ENCODE measurements at regions not wholly inside any gene's neighbourhood (a gene's known extent, or its start where the extent isn't known, plus 50 kb on each side); places are given as distances from the start of the nearest gene placed in this dataset.

DNA sequence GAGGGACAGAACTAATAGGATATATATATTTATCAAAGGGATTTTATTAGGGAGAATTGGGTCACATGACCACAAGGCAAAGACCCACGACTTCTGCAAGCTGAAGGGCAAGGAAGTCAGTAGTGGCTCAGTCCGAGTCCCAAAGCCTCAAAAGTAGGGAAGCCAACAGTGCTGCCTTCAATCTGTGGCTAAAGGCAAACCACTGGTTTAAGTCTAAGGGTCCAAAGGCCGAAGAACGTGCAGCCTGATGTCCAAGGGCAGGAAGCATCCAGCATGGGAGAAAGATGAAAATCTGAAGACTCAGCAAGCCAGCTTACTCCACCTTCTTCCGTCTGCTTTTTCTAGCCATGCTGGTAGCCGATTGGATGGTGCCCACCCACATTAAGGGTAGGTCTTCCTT lies 157.9 kb upstream of the CRY1 start:
- H3K27me3 ChIP-seq (ENCODE audit: control insufficient read depth, insufficient read depth, low read length): peaks cover 2% of the 10 kb centered on the region
- H4K20me1 ChIP-seq (ENCODE audit: control insufficient read depth, extremely low read depth, insufficient read depth, low read length): no peaks in the 10 kb centered on the region
- H3K4me2 ChIP-seq (ENCODE audit: extremely low read depth, insufficient read depth, low read length): no peak overlapping the region
- TF ChIP-seq, protein P1, sequence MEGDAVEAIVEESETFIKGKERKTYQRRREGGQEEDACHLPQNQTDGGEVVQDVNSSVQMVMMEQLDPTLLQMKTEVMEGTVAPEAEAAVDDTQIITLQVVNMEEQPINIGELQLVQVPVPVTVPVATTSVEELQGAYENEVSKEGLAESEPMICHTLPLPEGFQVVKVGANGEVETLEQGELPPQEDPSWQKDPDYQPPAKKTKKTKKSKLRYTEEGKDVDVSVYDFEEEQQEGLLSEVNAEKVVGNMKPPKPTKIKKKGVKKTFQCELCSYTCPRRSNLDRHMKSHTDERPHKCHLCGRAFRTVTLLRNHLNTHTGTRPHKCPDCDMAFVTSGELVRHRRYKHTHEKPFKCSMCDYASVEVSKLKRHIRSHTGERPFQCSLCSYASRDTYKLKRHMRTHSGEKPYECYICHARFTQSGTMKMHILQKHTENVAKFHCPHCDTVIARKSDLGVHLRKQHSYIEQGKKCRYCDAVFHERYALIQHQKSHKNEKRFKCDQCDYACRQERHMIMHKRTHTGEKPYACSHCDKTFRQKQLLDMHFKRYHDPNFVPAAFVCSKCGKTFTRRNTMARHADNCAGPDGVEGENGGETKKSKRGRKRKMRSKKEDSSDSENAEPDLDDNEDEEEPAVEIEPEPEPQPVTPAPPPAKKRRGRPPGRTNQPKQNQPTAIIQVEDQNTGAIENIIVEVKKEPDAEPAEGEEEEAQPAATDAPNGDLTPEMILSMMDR (conservative IDR thresholded peaks at IDR 0.05 in 1 of 2, IDR thresholded peaks at IDR 0.05 in 1 of 2; ENCODE audit: low read depth in 1 of 2, low read length in 2 of 2): no peak
- no peak for TF ChIP-seq EZH2 (IDR thresholded peaks at IDR 0.05; ENCODE audit: low read length, missing control alignments)
- no peak overlapping the region for H3K27ac ChIP-seq (ENCODE audit: insufficient read depth, low read length)
- DNase-seq (ENCODE audit: low read depth in 2 of 2): no peak
- no peak overlapping the region for H2AFZ ChIP-seq (ENCODE audit: low read length)
- H3K9ac ChIP-seq (ENCODE audit: insufficient read depth, low read length): no peak overlapping the region
- no peak overlapping the region for H3K4me3 ChIP-seq (replicated peaks in 1 of 4; ENCODE audit: control extremely low read depth in 1 of 4, insufficient read depth in 1 of 4, low read depth in 3 of 4, low read length in 4 of 4)
- H3K79me2 ChIP-seq (ENCODE audit: control insufficient read depth, insufficient read depth, low read length): no peaks in the 10 kb centered on the region
- H3K9me3 ChIP-seq (ENCODE audit: control insufficient read depth, insufficient read depth, low read depth, low read length): no peaks in the 10 kb centered on the region
- no peaks in the 10 kb centered on the region for H3K36me3 ChIP-seq (ENCODE audit: control insufficient read depth, insufficient read depth, low read length)
- H3K4me1 ChIP-seq (ENCODE audit: control insufficient read depth, extremely low read depth, insufficient read depth, low read length): no peaks in the 10 kb centered on the region

DNA sequence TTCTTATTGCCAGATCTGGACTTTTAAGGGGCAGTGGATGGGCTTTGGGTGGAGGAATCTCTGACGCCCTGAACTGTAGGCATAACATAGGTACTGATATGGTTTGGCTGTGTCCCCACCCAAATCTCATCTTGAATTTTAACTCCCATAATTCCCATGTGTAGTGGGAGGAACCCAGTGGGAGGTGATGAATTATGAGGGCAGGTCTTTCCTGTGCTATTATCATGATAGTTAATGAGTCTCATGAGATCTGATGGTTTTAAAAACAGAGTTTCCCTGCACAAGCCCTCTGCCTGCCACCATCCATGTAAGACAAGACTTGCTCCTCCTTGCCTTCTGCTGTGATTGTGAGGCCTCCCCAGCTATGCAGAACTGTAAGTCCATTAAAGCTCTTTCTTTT lies 160.0 kb upstream of the CRY1 start:
- Histone ChIP-seq H2AFZ (ENCODE audit: low read length) (no peak overlapping the region), H4K20me1 (ENCODE audit: control insufficient read depth, extremely low read depth, insufficient read depth, low read length) (no peaks in the 10 kb centered on the region), H3K9ac (ENCODE audit: insufficient read depth, low read length) (no peak overlapping the region), H3K27ac (ENCODE audit: insufficient read depth, low read length) (no peak overlapping the region), H3K79me2 (ENCODE audit: control insufficient read depth, insufficient read depth, low read length) (no peaks in the 10 kb centered on the region), H3K4me1 (ENCODE audit: control insufficient read depth, extremely low read depth, insufficient read depth, low read length) (no peaks in the 10 kb centered on the region), H3K27me3 (ENCODE audit: control insufficient read depth, insufficient read depth, low read length) (peaks cover 5% of the 10 kb centered on the region), H3K9me3 (ENCODE audit: control insufficient read depth, insufficient read depth, low read depth, low read length) (no peaks in the 10 kb centered on the region), H3K4me3 (replicated peaks in 1 of 4; ENCODE audit: control extremely low read depth in 1 of 4, insufficient read depth in 1 of 4, low read depth in 3 of 4, low read length in 4 of 4) (no peak overlapping the region), H3K36me3 (ENCODE audit: control insufficient read depth, insufficient read depth, low read length) (no peaks in the 10 kb centered on the region), H3K4me2 (ENCODE audit: extremely low read depth, insufficient read depth, low read length) (no peak overlapping the region)
- no peak for DNase-seq (ENCODE audit: low read depth in 2 of 2)
- TF ChIP-seq, protein P1 (conservative IDR thresholded peaks at IDR 0.05 in 1 of 2, IDR thresholded peaks at IDR 0.05 in 1 of 2; ENCODE audit: low read depth in 1 of 2, low read length in 2 of 2): no peak
- no peak for TF ChIP-seq EZH2 (IDR thresholded peaks at IDR 0.05; ENCODE audit: low read length, missing control alignments)

DNA sequence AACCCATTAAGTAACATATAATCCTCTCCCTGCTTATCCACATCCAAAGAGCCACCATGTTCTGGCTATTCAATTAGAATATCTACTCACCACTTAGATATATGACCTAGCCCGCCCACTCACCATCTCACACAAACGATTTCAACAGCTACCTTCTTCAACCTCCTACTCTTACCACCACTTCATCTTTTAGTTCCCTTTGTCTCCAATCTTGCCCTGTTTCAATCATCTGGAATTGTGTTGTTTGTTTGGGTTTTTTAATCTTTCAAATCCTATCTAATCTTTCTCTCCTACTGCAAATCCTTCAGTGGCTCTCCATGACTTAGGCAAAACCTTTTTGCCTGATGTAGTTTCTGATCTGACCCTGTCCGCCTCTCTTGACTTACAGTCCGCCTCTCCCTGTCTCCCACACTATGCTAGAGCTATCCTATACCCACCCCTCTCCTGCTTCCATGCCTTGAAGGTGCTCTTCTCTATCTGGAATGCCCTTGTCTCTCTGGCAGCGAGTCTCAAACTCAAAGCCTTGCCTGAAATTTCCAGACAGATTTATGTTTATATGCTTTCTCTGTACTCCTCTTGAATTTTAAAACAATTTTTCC lies 161.0 kb upstream of the CRY1 start:
- Histone ChIP-seq H2AFZ (ENCODE audit: low read length) (no peak overlapping the region), H3K9ac (ENCODE audit: insufficient read depth, low read length) (no peak overlapping the region), H3K9me3 (ENCODE audit: control insufficient read depth, insufficient read depth, low read depth, low read length) (no peaks in the 10 kb centered on the region), H3K4me3 (replicated peaks in 1 of 4; ENCODE audit: control extremely low read depth in 1 of 4, insufficient read depth in 1 of 4, low read depth in 3 of 4, low read length in 4 of 4) (no peak overlapping the region), H3K4me1 (ENCODE audit: control insufficient read depth, extremely low read depth, insufficient read depth, low read length) (no peaks in the 10 kb centered on the region), H3K4me2 (ENCODE audit: extremely low read depth, insufficient read depth, low read length) (no peak overlapping the region), H3K27me3 (ENCODE audit: control insufficient read depth, insufficient read depth, low read length) (peaks cover 5% of the 10 kb centered on the region), H3K27ac (ENCODE audit: insufficient read depth, low read length) (no peak overlapping the region), H3K36me3 (ENCODE audit: control insufficient read depth, insufficient read depth, low read length) (no peaks in the 10 kb centered on the region), H3K79me2 (ENCODE audit: control insufficient read depth, insufficient read depth, low read length) (no peaks in the 10 kb centered on the region), H4K20me1 (ENCODE audit: control insufficient read depth, extremely low read depth, insufficient read depth, low read length) (no peaks in the 10 kb centered on the region)
- DNase-seq (ENCODE audit: low read depth in 2 of 2): no peak
- TF ChIP-seq, protein P1 (conservative IDR thresholded peaks at IDR 0.05 in 1 of 2, IDR thresholded peaks at IDR 0.05 in 1 of 2; ENCODE audit: low read depth in 1 of 2, low read length in 2 of 2): no peak
- TF ChIP-seq EZH2 (IDR thresholded peaks at IDR 0.05; ENCODE audit: low read length, missing control alignments): no peak

Data from fibroblast of lung (primary cell).